Small intestine (tissue), 7 donors: ENCODE measurements at regions not wholly inside any gene's neighbourhood (a gene's known extent, or its start where the extent isn't known, plus 50 kb on each side); places are given as distances from the start of the nearest gene placed in this dataset.
"Not testable (repeated sequence)": the region's sequence is repeated elsewhere in the genome, so short reads cannot be mapped to it uniquely, and the experiment has no call there.

ENCODE experiments used
- DNase-seq, 2 donors: peaks; one replicate each; pipeline versions ENCODE4 v3.0.0 to v3.0.0-alpha.2; 2013
- FAIRE-seq: peaks from 2 replicates; lab custom pipeline; 2012; peaks lifted over from hg19 to GRCh38; lab: Jason Lieb, UNC
- H3K27ac ChIP-seq, 3 donors: one replicate each; pipeline ENCODE4 v1.5.1; 2013; ENCODE audit warnings: low read length in 2 of 3, mild to moderate bottlenecking in 2 of 3, control low read depth in 1 of 3, inconsistent platforms in 1 of 3, low read depth in 1 of 3, moderate library complexity in 1 of 3
- H3K27me3 ChIP-seq, 3 donors: one replicate each; pipeline ENCODE4 v1.6.1; 2013; ENCODE audit warnings: low read length in 3 of 3, inconsistent platforms in 1 of 3; ENCODE audit not compliant: control insufficient read depth in 3 of 3, insufficient read depth in 3 of 3
- H3K36me3 ChIP-seq, 3 donors: one replicate each; pipeline ENCODE4 v1.6.1; 2013; ENCODE audit warnings: low read length in 3 of 3, inconsistent platforms in 1 of 3, low read depth in 1 of 3, mild to moderate bottlenecking in 1 of 3, moderate library complexity in 1 of 3; ENCODE audit not compliant: control insufficient read depth in 3 of 3, insufficient read depth in 2 of 3
- H3K4me1 ChIP-seq, 3 donors: one replicate each; pipeline ENCODE4 v1.6.1; 2013; ENCODE audit warnings: low read length in 2 of 3, inconsistent platforms in 1 of 3, low read depth in 1 of 3, mild to moderate bottlenecking in 1 of 3, moderate library complexity in 1 of 3; ENCODE audit not compliant: control insufficient read depth in 3 of 3, insufficient read depth in 2 of 3
- H3K4me3 ChIP-seq, 3 donors: one replicate each; pipeline ENCODE4 v1.5.1; 2013; ENCODE audit warnings: low read length in 3 of 3, control low read depth in 1 of 3, inconsistent platforms in 1 of 3, low read depth in 1 of 3, mild to moderate bottlenecking in 1 of 3, moderate library complexity in 1 of 3
- H3K9me3 ChIP-seq, 2 donors: one replicate each; pipeline ENCODE4 v1.6.1; 2013; ENCODE audit warnings: low read depth in 1 of 2, low read length in 1 of 2; ENCODE audit not compliant: control insufficient read depth in 2 of 2, insufficient read depth in 1 of 2
- WGBS, 3 donors: extraction: QIAGEN DNeasy Blood & Tissue Kit; methylation state at CpG; one replicate each; pipeline ENCODE4 v1.1.7; 2013; 5-methylcytosine and 5-hydroxymethylcytosine counted together
- donor health status: healthy with polysubstance abuse.
- donor health status: control.
- donor health status: control.
- donor health status: Bipolar disorder and iron deficiency.
- donor health status: healthy.

DNA sequence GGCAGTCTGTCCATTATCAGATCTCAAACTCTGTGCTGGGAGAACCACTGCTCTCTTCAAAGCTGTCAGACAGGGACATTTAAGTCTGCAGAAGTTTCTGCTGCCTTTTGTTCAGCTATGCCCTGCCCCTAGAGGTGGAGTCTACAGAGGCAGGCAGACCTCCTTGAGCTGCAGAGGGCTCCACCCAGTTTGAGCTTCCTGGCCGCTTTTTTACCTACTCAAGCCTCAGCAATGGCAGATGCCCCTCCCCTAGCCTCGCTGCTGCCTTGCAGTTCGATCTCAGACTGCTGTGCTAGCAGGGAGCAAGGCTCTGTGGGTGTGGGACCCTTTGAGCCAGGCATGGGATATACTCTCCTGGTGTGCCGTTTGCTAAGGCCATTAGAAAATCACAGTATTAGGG lies 171.1 kb downstream of the CAVIN4 start:
- H3K9me3 ChIP-seq, H3K36me3 ChIP-seq, H3K27me3 ChIP-seq, H3K4me1 ChIP-seq, H3K4me3 ChIP-seq, DNase-seq, H3K27ac ChIP-seq, FAIRE-seq: not testable (repeated sequence)
- WGBS, 3 donors: 74 to 79% (median 76%) methylated on average over 4 of the region's 4 CpGs

DNA sequence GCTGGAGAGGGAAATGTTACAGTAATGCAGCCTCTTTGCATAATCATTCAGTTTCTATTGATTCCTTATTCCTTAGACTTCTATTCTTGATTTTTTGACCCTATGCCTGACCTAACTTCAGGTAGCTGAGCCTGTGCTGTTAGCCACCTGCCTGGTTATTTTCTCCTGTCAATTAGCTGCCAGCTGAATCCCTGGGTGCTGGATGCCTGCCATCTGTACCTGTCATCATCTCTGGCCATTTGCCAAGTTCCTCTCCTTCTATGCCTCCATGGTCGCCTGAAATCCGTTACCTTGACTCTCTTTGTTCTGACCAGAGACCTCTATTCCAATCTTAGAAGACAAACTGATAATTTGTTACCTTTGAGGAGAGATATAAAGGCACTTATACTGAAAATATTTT lies 178.3 kb downstream of the CAVIN4 start:
- no peaks in the 10 kb centered on the region for H3K36me3 ChIP-seq
- no peak for DNase-seq
- no peak for FAIRE-seq
- H3K9me3 ChIP-seq: peaks cover 0 to 7% of the 10 kb centered on the region in 2 donors
- H3K4me1 ChIP-seq: no peaks in the 10 kb centered on the region
- no peak overlapping the region for H3K27ac ChIP-seq
- no peaks in the 10 kb centered on the region for H3K27me3 ChIP-seq
- WGBS, 3 donors: 14 to 53% (median 26%) methylated on average over 2 of the region's 2 CpGs
- H3K4me3 ChIP-seq: no peak overlapping the region

DNA sequence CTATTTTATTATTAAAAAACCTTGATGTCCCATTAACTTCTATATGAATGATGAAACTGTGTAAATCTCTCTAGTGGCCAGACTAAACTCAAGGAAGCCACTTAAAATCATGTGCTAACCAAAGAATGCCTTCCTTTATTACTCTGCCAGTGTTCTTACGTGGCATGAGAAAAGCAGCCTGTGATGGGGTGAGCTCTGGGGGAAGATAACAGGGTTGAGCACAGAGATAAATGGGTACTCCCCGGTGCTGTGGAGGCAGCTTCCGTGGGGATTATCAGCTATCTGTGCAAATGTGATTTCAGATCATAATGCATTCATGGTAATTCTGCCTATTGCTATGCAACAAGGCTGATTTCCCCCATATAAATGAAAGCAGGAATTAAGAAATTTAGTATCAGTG lies 181.3 kb downstream of the CAVIN4 start:
- Histone ChIP-seq H3K4me1 (no peaks in the 10 kb centered on the region), H3K27me3 (no peaks in the 10 kb centered on the region), H3K4me3 (no peak overlapping the region), H3K9me3 (no peaks in the 10 kb centered on the region), H3K36me3 (no peaks in the 10 kb centered on the region), H3K27ac (no peak overlapping the region)
- FAIRE-seq (no peak), DNase-seq (no peak)
- WGBS, 3 donors: 25 to 45% (median 40%) methylated on average over 3 of the region's 3 CpGs

DNA sequence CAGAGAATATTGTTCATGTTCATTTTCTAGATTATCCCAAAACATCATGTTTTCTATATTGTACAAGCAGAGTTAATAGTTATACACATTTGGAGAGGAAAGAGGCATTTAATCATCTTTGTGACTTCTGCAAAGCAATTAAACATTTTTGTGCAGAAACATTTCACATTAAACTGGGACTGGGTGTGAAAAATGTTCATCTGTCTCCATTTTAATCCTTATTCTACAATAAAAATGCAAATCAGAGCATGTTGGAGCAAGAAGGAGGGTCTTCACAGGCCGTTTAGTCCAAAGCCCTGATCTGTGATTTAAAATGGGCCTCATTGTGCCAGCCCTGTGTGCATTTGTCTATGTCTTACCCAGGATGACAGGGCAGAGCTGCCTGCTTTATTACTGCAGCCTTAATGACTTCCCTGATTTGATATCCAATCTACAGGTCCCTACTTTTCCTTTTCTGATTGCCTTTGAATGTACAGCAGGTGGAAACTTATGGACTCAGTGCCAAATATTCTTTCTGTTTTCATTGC lies 183.5 kb downstream of the CAVIN4 start:
- Histone ChIP-seq H3K4me3 (no peak overlapping the region), H3K27me3 (no peaks in the 10 kb centered on the region), H3K9me3 (no peaks in the 10 kb centered on the region), H3K4me1 (no peaks in the 10 kb centered on the region), H3K27ac (no peak overlapping the region), H3K36me3 (no peaks in the 10 kb centered on the region)
- 0 to 10% (median 0%) methylated on average over 1 of the region's 1 CpG for WGBS, 3 donors
- FAIRE-seq (no peak), DNase-seq (no peak)

DNA sequence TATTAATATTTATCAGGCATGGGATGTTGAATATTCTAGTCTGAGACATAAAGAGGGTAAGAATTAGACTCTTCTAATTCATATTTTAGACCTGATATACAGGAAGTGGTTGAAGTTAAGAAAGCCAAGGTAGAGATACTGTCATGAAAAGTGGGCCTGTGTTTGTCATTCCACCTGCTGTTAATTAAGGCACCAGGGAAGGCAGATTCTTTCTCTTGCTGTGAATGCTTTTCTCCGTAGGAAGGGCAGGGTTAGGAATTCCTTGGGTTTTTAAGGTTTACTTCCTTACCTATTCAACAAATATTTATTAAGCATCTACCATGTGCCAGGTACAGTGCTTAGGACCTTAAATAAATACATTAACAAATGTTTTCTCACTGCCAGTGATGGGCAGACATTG lies 196.4 kb downstream of the CAVIN4 start:
- Histone ChIP-seq H3K36me3 (no peaks in the 10 kb centered on the region), H3K27me3 (no peaks in the 10 kb centered on the region), H3K4me3 (no peak overlapping the region), H3K27ac (no peak overlapping the region), H3K9me3 (no peaks in the 10 kb centered on the region), H3K4me1 (no peaks in the 10 kb centered on the region)
- no peak for FAIRE-seq
- DNase-seq: no peak
- WGBS, 3 donors: 17 to 33% (median 18%) methylated on average over 1 of the region's 1 CpG

DNA sequence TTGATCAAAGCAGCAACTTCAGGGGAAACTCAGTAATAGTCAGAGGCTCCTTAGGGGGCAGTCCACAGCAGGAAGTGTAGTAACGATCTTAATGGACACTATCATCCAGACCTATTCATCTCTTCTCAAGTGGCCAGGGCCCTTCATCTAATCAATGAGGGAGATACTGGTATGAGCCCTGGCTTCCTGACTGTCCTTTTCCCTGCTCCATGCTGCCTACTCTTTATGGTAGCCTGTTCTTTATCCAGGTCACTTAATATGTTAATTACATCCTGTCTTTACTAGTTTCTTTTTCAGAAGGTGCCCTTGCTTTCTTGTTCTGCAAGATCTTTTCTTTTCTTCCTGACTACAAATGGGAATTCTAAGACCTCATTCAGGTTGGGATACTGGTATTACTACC lies 197.1 kb downstream of the CAVIN4 start:
- Histone ChIP-seq H3K4me1 (no peaks in the 10 kb centered on the region), H3K27ac (no peak overlapping the region), H3K9me3 (no peaks in the 10 kb centered on the region), H3K27me3 (no peaks in the 10 kb centered on the region), H3K4me3 (no peak overlapping the region), H3K36me3 (no peaks in the 10 kb centered on the region)
- DNase-seq: no peak
- FAIRE-seq: no peak
- 8 to 41% (median 24%) methylated on average over 1 of the region's 1 CpG for WGBS, 3 donors

DNA sequence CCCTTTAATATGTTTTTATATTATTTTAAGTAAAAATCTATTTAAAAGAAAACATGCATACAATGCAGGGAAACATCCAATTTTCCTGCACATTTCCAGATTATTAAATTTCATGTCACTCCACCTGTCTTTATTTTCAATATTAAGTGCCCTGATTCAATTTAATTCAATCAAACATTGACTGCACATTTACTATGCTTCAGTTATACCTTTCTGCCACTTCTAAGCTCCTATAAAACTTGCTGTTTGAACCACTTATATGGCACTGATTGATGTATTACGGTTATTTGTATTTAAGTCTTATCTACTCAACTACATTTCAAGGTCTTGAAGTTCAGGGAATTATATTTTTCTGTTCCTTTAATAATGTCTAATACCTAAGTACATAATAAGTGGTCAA lies 198.0 kb downstream of the CAVIN4 start:
- Histone ChIP-seq H3K4me1 (no peaks in the 10 kb centered on the region), H3K4me3 (no peak overlapping the region), H3K27me3 (no peaks in the 10 kb centered on the region), H3K9me3 (no peaks in the 10 kb centered on the region), H3K36me3 (no peaks in the 10 kb centered on the region), H3K27ac (no peak overlapping the region)
- DNase-seq: no peak
- FAIRE-seq: no peak
- 67 to 85% (median 70%) methylated on average over 1 of the region's 1 CpG for WGBS, 3 donors

DNA sequence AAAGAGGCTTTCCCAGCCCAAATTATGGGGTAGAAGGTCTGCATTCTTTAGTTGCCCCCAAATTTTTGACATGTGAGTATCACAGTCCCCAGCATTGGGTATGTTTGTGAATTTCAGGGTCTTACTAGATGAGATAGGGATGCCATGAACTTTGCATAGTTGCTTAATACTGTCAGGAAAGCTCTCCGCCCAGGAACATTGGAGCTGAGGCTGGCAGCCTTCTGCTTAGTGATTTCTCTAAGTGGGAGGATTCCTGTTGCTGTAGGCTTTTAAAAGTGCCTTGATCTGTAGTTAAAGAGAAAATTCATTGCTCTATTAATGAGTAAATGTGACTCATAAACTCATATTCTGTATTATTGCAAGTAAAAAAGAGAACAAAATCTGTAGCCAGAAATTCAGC lies 206.9 kb downstream of the CAVIN4 start:
- 77 to 82% (median 78%) methylated on average over 1 of the region's 1 CpG for WGBS, 3 donors
- H3K27me3 ChIP-seq: no peaks in the 10 kb centered on the region
- no peaks in the 10 kb centered on the region for H3K9me3 ChIP-seq
- no peak overlapping the region for H3K27ac ChIP-seq
- no peaks in the 10 kb centered on the region for H3K36me3 ChIP-seq
- FAIRE-seq (no peak), DNase-seq (no peak)
- no peaks in the 10 kb centered on the region for H3K4me1 ChIP-seq
- no peak overlapping the region for H3K4me3 ChIP-seq

DNA sequence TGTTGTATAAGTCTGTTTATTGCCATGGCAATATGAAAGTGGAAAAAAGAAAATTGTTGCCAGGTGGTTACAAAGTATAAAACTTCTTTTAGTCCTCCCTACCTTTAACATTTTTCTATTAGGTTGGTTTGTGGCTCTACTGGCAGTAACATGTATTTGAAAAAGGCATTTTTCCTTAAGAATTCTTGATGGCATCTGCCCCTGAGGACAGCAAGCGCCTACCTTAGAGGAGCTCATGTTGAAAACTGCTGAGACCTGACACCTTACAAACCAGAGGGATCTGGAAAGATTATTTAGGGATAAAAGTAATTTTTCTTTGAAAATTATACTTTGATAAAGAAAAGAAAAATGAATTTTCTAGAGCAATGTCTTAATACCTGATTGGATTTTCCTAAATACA lies 208.1 kb downstream of the CAVIN4 start:
- WGBS, 3 donors: 75 to 83% (median 78%) methylated on average over 1 of the region's 1 CpG
- H3K4me3 ChIP-seq: no peak overlapping the region
- FAIRE-seq (no peak), DNase-seq (no peak)
- no peaks in the 10 kb centered on the region for H3K27me3 ChIP-seq
- no peaks in the 10 kb centered on the region for H3K4me1 ChIP-seq
- no peak overlapping the region for H3K27ac ChIP-seq
- no peaks in the 10 kb centered on the region for H3K36me3 ChIP-seq
- H3K9me3 ChIP-seq: no peaks in the 10 kb centered on the region
